ENCODE measurements at regions not wholly inside any gene's neighbourhood (a gene's known extent, or its start where the extent isn't known, plus 50 kb on each side); places are given as distances from the start of the nearest gene placed in this dataset.

DNA sequence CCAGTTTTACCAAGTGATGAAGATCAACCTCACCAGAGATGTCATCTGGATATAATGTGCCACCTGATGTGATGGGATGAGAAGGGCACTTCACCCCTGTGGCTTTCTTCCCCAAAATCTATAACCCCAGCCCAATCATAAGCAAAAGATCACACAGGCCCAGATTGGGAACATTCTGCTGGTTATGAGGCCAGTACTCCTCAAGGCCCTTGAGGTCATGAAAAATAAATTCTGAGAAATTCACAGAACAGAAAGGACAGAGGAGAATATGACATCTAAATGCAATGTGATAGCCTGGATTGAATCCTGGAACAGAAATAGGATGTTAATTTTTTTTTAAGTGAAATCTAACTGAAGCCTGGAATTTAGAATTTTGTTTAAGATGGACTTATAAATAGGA is 243.5 kb downstream of the CBLN4 start:
- Mint-ChIP-seq H3K27me3 (ENCODE audit: low read depth, poor library complexity) (peaks cover 7% of the 10 kb centered on the region), H3K4me3 (no peak overlapping the region), H3K27ac (no peak overlapping the region), H3K9me3 (peaks cover 48% of the 10 kb centered on the region), H3K4me1 (no peaks in the 10 kb centered on the region), H3K36me3 (ENCODE audit: low read depth) (no peaks in the 10 kb centered on the region)
- TF ChIP-seq, protein P1, sequence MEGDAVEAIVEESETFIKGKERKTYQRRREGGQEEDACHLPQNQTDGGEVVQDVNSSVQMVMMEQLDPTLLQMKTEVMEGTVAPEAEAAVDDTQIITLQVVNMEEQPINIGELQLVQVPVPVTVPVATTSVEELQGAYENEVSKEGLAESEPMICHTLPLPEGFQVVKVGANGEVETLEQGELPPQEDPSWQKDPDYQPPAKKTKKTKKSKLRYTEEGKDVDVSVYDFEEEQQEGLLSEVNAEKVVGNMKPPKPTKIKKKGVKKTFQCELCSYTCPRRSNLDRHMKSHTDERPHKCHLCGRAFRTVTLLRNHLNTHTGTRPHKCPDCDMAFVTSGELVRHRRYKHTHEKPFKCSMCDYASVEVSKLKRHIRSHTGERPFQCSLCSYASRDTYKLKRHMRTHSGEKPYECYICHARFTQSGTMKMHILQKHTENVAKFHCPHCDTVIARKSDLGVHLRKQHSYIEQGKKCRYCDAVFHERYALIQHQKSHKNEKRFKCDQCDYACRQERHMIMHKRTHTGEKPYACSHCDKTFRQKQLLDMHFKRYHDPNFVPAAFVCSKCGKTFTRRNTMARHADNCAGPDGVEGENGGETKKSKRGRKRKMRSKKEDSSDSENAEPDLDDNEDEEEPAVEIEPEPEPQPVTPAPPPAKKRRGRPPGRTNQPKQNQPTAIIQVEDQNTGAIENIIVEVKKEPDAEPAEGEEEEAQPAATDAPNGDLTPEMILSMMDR (IDR thresholded peaks at IDR 0.05): no peak
- no peak for DNase-seq

DNA sequence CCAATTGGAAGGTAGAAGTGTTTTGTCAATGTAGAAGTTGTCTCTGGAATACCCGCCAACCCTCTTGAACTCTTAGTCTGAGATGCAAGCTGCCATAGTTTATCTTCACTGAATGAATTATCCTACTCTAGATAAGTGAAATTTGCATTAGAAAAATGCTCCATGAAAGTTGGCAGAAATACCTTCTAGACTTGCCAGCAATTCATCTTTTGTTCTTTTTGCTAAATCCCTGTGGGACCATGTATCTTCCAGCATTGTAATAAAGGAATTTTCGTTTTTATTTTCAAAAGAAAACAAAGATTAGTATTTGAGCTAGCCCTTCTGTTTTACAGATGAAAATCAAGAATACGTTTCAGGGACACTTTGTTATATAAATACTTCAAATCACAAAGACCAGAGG is 244.2 kb downstream of the CBLN4 start:
- H3K27me3 Mint-ChIP-seq (ENCODE audit: low read depth, poor library complexity): peaks cover 7% of the 10 kb centered on the region
- no peak overlapping the region for H3K27ac Mint-ChIP-seq
- H3K4me1 Mint-ChIP-seq: no peaks in the 10 kb centered on the region
- TF ChIP-seq, protein P1 (IDR thresholded peaks at IDR 0.05): no peak
- H3K36me3 Mint-ChIP-seq (ENCODE audit: low read depth): no peaks in the 10 kb centered on the region
- no peak for DNase-seq
- H3K9me3 Mint-ChIP-seq: peaks cover 42% of the 10 kb centered on the region
- no peak overlapping the region for H3K4me3 Mint-ChIP-seq

DNA sequence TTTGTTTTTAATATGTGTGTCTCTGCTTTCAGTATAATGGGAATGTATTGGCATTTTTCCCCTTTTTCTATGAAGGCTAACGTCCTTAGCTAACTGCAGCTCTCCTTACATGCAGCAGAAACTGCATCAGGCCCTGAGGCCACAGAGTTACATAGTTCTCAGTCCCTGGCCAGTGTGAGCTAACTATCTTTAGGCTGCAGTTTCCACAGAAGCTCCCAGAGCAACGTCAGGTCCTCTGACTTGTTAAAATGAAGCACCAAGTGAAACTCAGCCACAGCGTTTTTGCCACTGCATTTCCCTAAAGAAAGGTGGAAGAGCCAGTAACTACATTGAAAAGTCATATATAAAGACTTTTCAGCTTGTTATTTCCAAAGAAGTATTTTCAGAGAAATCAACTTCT is 244.7 kb downstream of the CBLN4 start:
- no peak overlapping the region for H3K27ac Mint-ChIP-seq
- peaks cover 7% of the 10 kb centered on the region for H3K27me3 Mint-ChIP-seq (ENCODE audit: low read depth, poor library complexity)
- TF ChIP-seq, protein P1 (IDR thresholded peaks at IDR 0.05): no peak
- no peaks in the 10 kb centered on the region for H3K4me1 Mint-ChIP-seq
- no peaks in the 10 kb centered on the region for H3K36me3 Mint-ChIP-seq (ENCODE audit: low read depth)
- DNase-seq: no peak
- no peak overlapping the region for H3K4me3 Mint-ChIP-seq
- peaks cover 37% of the 10 kb centered on the region for H3K9me3 Mint-ChIP-seq

DNA sequence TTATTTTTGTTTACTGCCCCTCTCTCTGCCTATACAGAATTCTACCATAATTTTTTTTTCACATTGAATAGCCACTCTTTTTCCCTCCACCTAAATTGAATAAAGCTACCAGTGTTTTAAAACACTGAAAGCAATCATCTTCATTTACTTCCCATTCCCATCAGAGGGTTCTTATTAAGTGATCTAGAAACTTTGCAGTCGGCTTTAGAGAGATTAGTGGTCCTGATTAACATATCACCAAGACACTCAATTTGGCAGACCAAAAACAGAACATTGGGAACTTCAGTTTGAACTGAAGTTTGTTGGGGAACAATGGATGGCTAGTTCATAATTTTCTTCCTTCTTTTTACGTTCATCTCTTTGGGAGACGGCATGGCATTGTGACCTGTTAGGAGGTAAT is 249.5 kb downstream of the CBLN4 start:
- Mint-ChIP-seq H3K27me3 (ENCODE audit: low read depth, poor library complexity) (peaks cover 3% of the 10 kb centered on the region), H3K4me3 (no peak overlapping the region), H3K27ac (no peak overlapping the region), H3K36me3 (ENCODE audit: low read depth) (no peaks in the 10 kb centered on the region), H3K9me3 (no peaks in the 10 kb centered on the region), H3K4me1 (no peaks in the 10 kb centered on the region)
- DNase-seq: no peak
- TF ChIP-seq, protein P1 (IDR thresholded peaks at IDR 0.05): no peak

DNA sequence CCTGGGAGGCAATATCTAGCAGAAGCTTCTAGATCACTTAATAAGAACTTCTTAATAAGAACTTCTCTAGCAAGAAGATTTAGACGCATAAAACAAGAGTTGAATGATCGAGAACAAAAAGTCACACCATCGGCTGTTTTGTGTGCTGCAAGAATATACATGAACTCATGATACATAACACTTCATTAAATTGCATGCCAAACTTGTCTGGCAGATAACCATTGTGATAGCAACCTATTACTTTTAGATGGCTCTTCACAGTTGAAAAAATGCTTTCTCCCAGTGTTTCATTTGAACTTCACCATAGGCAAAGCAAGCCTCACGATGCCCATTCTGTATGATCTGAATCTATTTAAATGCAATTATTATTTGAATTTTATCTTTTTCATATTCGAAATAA is 249.9 kb downstream of the CBLN4 start:
- Mint-ChIP-seq H3K36me3 (ENCODE audit: low read depth) (no peaks in the 10 kb centered on the region), H3K27me3 (ENCODE audit: low read depth, poor library complexity) (peaks cover 3% of the 10 kb centered on the region), H3K27ac (no peak overlapping the region), H3K4me1 (no peaks in the 10 kb centered on the region), H3K9me3 (no peaks in the 10 kb centered on the region), H3K4me3 (no peak overlapping the region)
- TF ChIP-seq, protein P1 (IDR thresholded peaks at IDR 0.05): no peak
- no peak for DNase-seq

DNA sequence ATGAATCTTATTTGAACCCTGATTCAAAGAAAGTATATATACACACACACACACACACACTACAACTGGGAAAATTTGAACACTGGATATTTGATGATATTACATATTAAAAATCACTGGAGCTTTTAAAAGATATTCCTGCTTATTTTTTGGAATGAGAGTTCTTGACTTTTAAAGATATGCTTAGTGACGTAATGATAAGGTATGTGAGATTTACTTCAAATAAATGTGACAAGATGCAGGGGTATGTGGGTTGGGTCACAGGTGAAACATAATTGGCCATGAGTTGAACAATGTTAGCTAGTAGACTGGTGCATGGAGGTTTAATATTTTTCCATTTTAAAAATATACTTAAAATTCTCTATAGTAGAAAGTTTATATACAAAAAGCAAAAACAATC is 258.6 kb downstream of the CBLN4 start:
- TF ChIP-seq, protein P1 (IDR thresholded peaks at IDR 0.05): no peak
- no peaks in the 10 kb centered on the region for H3K36me3 Mint-ChIP-seq (ENCODE audit: low read depth)
- H3K4me3 Mint-ChIP-seq: no peak overlapping the region
- no peak overlapping the region for H3K27ac Mint-ChIP-seq
- no peak for DNase-seq
- peaks cover 11% of the 10 kb centered on the region for H3K27me3 Mint-ChIP-seq (ENCODE audit: low read depth, poor library complexity)
- H3K4me1 Mint-ChIP-seq: no peaks in the 10 kb centered on the region
- no peaks in the 10 kb centered on the region for H3K9me3 Mint-ChIP-seq
